CD4-positive, alpha-beta T cell (primary cell): ENCODE measurements at regions not wholly inside any gene's neighbourhood (a gene's known extent, or its start where the extent isn't known, plus 50 kb on each side); places are given as distances from the start of the nearest gene placed in this dataset.

Experiments
- ATAC-seq: fragments of 200-7000 bp; cut with Tn5 transposase; one replicate; pipeline ENCODE4 v1.10.0; 2022; ENCODE audit warnings: mild to moderate bottlenecking; ENCODE audit not compliant: poor library complexity
- CTCF ChIA-PET: fragments of 350-600 bp; sonication (Branson Sonifier 250); formaldehyde crosslinking; loops from one replicate; lab custom pipeline; 2021; ENCODE audit warnings: antibody characterized with exemption, inconsistent platforms; lab: Charles Lee
- POLR2A ChIA-PET: fragments of 350-600 bp; sonication (Branson Sonifier 250); formaldehyde crosslinking; loops from one replicate; lab custom pipeline; 2021; ENCODE audit warnings: antibody characterized with exemption, inconsistent platforms; lab: Charles Lee
- DNase-seq, 14 experiments: peaks; one replicate each; pipeline ENCODE4 v3.0.0-alpha.2; 2013 to 2020; ENCODE audit warnings: mixed read lengths in 2 of 14
- H3K27ac ChIP-seq, 2 donors: one replicate each; pipeline versions ENCODE4 v1.5.1 to v1.7.0; 2013; ENCODE audit warnings: low read length in 2 of 2, low read depth in 1 of 2, mild to moderate bottlenecking in 1 of 2
- H3K27me3 ChIP-seq, 2 experiments: 1 replicate in 1 of 2; 2 replicates in 1 of 2; pipeline versions ENCODE4 v1.6.1 to v1.7.0; 2013; ENCODE audit warnings: low read length in 2 of 2, control low read depth in 1 of 2, mild to moderate bottlenecking in 1 of 2, moderate library complexity in 1 of 2; ENCODE audit not compliant: insufficient read depth in 2 of 2, control insufficient read depth in 1 of 2
- H3K36me3 ChIP-seq: one replicate; pipeline ENCODE4 v1.6.1; 2013; ENCODE audit warnings: low read length, control low read depth; ENCODE audit not compliant: insufficient read depth
- H3K4me1 ChIP-seq: one replicate; pipeline ENCODE4 v1.6.1; 2013; ENCODE audit warnings: low read length, control low read depth; ENCODE audit not compliant: insufficient read depth
- H3K4me3 ChIP-seq: one replicate; pipeline ENCODE4 v1.5.1; 2013; ENCODE audit warnings: mild to moderate bottlenecking, low read length, moderate library complexity
- H3K9me3 ChIP-seq, 2 experiments: 1 replicate in 1 of 2; 2 replicates in 1 of 2; pipeline versions ENCODE4 v1.6.1 to v1.7.0; 2013; ENCODE audit warnings: low read length in 2 of 2, mild to moderate bottlenecking in 2 of 2, control low read depth in 1 of 2, moderate library complexity in 1 of 2; ENCODE audit not compliant: control insufficient read depth in 1 of 2, insufficient read depth in 1 of 2
- H3K27ac Mint-ChIP-seq: one replicate; pipeline ENCODE4 v1.8.0; 2020; ENCODE audit warnings: mixed read lengths
- H3K27me3 Mint-ChIP-seq: one replicate; pipeline ENCODE4 v1.8.0; 2021; ENCODE audit warnings: mixed read lengths
- H3K36me3 Mint-ChIP-seq: one replicate; pipeline ENCODE4 v1.8.0; 2021; ENCODE audit warnings: low read depth, mixed read lengths
- H3K4me1 Mint-ChIP-seq: one replicate; pipeline ENCODE4 v1.8.0; 2021; ENCODE audit warnings: low read depth, mixed read lengths
- H3K4me3 Mint-ChIP-seq: one replicate; pipeline ENCODE4 v1.8.0; 2020; ENCODE audit warnings: mild to moderate bottlenecking, mixed read lengths
- H3K9me3 Mint-ChIP-seq: one replicate; pipeline ENCODE4 v1.8.0; 2020; ENCODE audit warnings: mixed read lengths
- intact Hi-C, 2 experiments: fragments of 100-400 bp; cut with DNase I in 1 of 2; cut with micrococcal nuclease in 1 of 2; formaldehyde crosslinking; loops; one replicate each; pipeline versions ENCODE4 v1.15.1 to v1.9.0; 2023 to 2025; cut with DNase I, micrococcal nuclease
- TF ChIP-seq, protein P1 (sequence below): fragments of 200-600 bp; IDR thresholded peaks from one replicate; pipeline ENCODE4 v1.8.0; 2022; ENCODE audit warnings: antibody characterized with exemption, mild to moderate bottlenecking

DNA sequence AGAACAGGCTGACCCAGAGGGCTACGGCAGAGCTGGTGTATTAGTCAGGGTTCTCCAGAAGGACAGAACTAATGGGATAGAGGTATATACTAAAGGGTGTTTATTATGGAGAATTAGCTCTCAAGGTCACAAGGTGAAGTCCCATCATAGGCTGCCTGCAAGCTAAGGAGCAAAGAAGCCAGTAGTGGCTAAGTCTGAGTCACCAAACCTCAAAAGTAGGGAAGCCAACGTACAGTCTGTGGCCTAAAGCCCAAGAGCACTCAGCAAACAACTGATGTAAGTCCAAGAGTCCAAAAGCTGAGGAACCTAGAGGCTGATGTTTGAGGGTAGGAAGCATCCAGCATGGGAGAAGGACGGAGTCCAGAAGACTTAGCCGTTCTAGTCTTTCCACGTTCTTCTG is 179.2 kb downstream of the BACH1 start:
- TF ChIP-seq, protein P1, sequence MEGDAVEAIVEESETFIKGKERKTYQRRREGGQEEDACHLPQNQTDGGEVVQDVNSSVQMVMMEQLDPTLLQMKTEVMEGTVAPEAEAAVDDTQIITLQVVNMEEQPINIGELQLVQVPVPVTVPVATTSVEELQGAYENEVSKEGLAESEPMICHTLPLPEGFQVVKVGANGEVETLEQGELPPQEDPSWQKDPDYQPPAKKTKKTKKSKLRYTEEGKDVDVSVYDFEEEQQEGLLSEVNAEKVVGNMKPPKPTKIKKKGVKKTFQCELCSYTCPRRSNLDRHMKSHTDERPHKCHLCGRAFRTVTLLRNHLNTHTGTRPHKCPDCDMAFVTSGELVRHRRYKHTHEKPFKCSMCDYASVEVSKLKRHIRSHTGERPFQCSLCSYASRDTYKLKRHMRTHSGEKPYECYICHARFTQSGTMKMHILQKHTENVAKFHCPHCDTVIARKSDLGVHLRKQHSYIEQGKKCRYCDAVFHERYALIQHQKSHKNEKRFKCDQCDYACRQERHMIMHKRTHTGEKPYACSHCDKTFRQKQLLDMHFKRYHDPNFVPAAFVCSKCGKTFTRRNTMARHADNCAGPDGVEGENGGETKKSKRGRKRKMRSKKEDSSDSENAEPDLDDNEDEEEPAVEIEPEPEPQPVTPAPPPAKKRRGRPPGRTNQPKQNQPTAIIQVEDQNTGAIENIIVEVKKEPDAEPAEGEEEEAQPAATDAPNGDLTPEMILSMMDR = no peak
- Histone ChIP-seq H3K27ac (no peak overlapping the region), H3K4me3 (no peak overlapping the region), H3K9me3 (no peaks in the 10 kb centered on the region), H3K27me3 (no peaks in the 10 kb centered on the region), H3K36me3 (no peaks in the 10 kb centered on the region), H3K4me1 (peaks cover 3% of the 10 kb centered on the region)
- H3K27ac Mint-ChIP-seq = no peak overlapping the region
- intact Hi-C loops = loop anchor here (2.0 to 10.0 kb wide), 6 partner anchors 41 to 591 kb away; a partner anchor contains a TSS
- H3K4me1 Mint-ChIP-seq = peaks cover 31% of the 10 kb centered on the region
- H3K4me3 Mint-ChIP-seq = no peak overlapping the region
- ATAC-seq (no peak), DNase-seq (no peak)
- peaks cover 16% of the 10 kb centered on the region for H3K36me3 Mint-ChIP-seq
- no peaks in the 10 kb centered on the region for H3K27me3 Mint-ChIP-seq
- ChIA-PET CTCF (no interaction called here), POLR2A (interaction anchor here (1.3 to 2.9 kb wide), 3 partner anchors 28 to 101 kb away, joined by 4 to 22 read pairs (median 18); no protein-coding TSS in a partner anchor)
- peaks cover 1% of the 10 kb centered on the region for H3K9me3 Mint-ChIP-seq

DNA sequence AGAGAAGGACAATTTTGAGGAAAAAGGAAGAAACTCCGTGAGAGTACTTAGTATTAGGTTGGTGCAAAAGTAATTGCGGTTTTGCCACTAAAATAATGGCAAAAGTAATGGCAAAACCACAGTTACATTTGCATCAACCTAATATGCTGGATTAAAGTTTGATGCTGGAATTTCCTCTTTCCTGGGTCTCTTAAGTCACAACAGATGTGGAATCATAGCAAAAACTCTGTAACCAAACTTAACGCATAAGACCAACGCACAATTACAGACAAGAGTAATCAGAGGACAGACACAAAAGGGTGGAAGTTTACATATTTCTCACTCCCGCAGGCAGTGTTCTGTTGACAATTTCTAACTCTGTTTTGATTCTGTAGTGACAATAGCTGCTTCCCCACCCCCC is 182.4 kb downstream of the BACH1 start:
- Histone ChIP-seq H3K4me3 (no peak overlapping the region), H3K27me3 (no peaks in the 10 kb centered on the region), H3K27ac (no peak overlapping the region), H3K9me3 (no peaks in the 10 kb centered on the region), H3K4me1 (peaks cover 3% of the 10 kb centered on the region), H3K36me3 (no peaks in the 10 kb centered on the region)
- peaks cover 12% of the 10 kb centered on the region for H3K36me3 Mint-ChIP-seq
- H3K4me1 Mint-ChIP-seq = peaks cover 9% of the 10 kb centered on the region
- TF ChIP-seq, protein P1 = no peak
- DNase-seq (no peak), ATAC-seq (no peak)
- POLR2A ChIA-PET = no interaction called here
- no peak overlapping the region for H3K4me3 Mint-ChIP-seq
- H3K9me3 Mint-ChIP-seq = no peaks in the 10 kb centered on the region
- CTCF ChIA-PET = no interaction called here
- intact Hi-C loops = loop anchor here in 1 of 2 experiments (5.0 kb wide), 1 partner anchor 64 kb away; no protein-coding TSS in a partner anchor
- H3K27ac Mint-ChIP-seq = no peak overlapping the region
- H3K27me3 Mint-ChIP-seq = no peaks in the 10 kb centered on the region

- Mint-ChIP-seq H3K9me3 (no peaks in the 10 kb centered on the region), H3K36me3 (peaks cover 7% of the 10 kb centered on the region), H3K27me3 (no peaks in the 10 kb centered on the region), H3K27ac (no peak overlapping the region), H3K4me3 (no peak overlapping the region), H3K4me1 (peaks cover 3% of the 10 kb centered on the region)
- TF ChIP-seq, protein P1 = no peak
- H3K4me1 ChIP-seq = peaks cover under 1% of the 10 kb centered on the region
- DNase-seq = no peak
- no peak overlapping the region for H3K4me3 ChIP-seq
- ChIA-PET POLR2A (no interaction called here), CTCF (no interaction called here)
- no peaks in the 10 kb centered on the region for H3K27me3 ChIP-seq
- intact Hi-C loops = loop anchor here in 1 of 2 experiments (5.0 kb wide), 1 partner anchor 64 kb away; no protein-coding TSS in a partner anchor
- no peak for ATAC-seq
- no peak overlapping the region for H3K27ac ChIP-seq
- no peaks in the 10 kb centered on the region for H3K9me3 ChIP-seq
- H3K36me3 ChIP-seq = no peaks in the 10 kb centered on the region
Observed at GRCh38 chr21:29481641-29482040, 182.9 kb downstream of the BACH1 start.
